ENCODE measurements at regions not wholly inside any gene's neighbourhood (a gene's known extent, or its start where the extent isn't known, plus 50 kb on each side); places are given as distances from the start of the nearest gene placed in this dataset.

GRCh38 chr12:70045036-70045435, 198.2 kb upstream of the CNOT2 start:
- H3K36me3 ChIP-seq (ENCODE audit: control insufficient read depth in 1 of 2, insufficient read depth in 2 of 2, low read depth in 1 of 2, low read length in 2 of 2), result no peaks in the 10 kb centered on the region
- WGBS, result 26% methylated on average over 3 of the region's 3 CpGs

DNA sequence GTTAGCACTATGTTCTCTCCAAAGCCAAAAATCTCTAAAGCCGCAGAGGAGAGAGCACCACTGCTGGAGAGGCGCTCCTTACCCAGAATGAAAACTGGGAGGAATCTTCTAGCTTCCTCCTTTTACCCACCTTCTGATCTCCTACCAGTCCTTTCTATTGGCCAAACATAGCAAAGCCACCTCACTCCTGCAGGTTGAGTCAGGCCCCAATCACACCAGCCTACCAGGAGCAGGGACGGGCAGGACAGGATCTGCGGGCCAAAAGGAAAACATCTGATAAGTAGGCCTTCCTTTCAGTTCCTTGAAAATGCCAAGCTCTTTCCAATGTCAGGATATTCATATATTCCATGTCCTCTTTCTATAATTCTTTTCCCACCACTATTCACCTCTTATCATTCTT, 197.7 kb upstream of the CNOT2 start:
- no peak overlapping the region for H2BK120ac ChIP-seq (ENCODE audit: low read depth, low read length)
- no peak overlapping the region for H3K4me2 ChIP-seq (ENCODE audit: low read length, poor library complexity, severe bottlenecking)
- 84% methylated on average over 4 of the region's 4 CpGs for WGBS
- no peak overlapping the region for H2BK15ac ChIP-seq (ENCODE audit: low read depth, poor library complexity, severe bottlenecking)
- no peak overlapping the region for H3K9ac ChIP-seq (ENCODE audit: low read length)
- no peak overlapping the region for H3K4ac ChIP-seq (ENCODE audit: low read depth in 1 of 2, low read length in 2 of 2)
- H3K23ac ChIP-seq (ENCODE audit: low read length in 2 of 2), result no peak overlapping the region
- peak overlapping the region in 1 of 2 experiments; percentile 28 for H3K14ac ChIP-seq (ENCODE audit: low read length in 2 of 2)
- H3K36me3 ChIP-seq (ENCODE audit: control insufficient read depth in 1 of 2, insufficient read depth in 2 of 2, low read depth in 1 of 2, low read length in 2 of 2), result no peaks in the 10 kb centered on the region
- H3K27me3 ChIP-seq (ENCODE audit: control insufficient read depth in 1 of 2, insufficient read depth in 1 of 2, low read length in 2 of 2), result no peaks in the 10 kb centered on the region
- no peak overlapping the region for H4K8ac ChIP-seq (ENCODE audit: low read length)
- H4K91ac ChIP-seq (ENCODE audit: low read length), result no peak overlapping the region
- no peak for DNase-seq
- H2AFZ ChIP-seq (ENCODE audit: low read depth, low read length), result no peak overlapping the region
- no peaks in the 10 kb centered on the region for H3K79me1 ChIP-seq (replicated peaks; ENCODE audit: low read length, poor library complexity, severe bottlenecking)
- no peak overlapping the region for H2BK5ac ChIP-seq (ENCODE audit: low read depth, low read length, poor library complexity, severe bottlenecking)
- peaks cover 4% of the 10 kb centered on the region for H3K4me1 ChIP-seq (ENCODE audit: control insufficient read depth, insufficient read depth, low read depth, low read length)
- no peak overlapping the region for H2AK5ac ChIP-seq (ENCODE audit: low read length, severe bottlenecking)
- no peak overlapping the region for H3K4me3 ChIP-seq (ENCODE audit: insufficient read depth in 1 of 2, low read depth in 1 of 2, low read length in 2 of 2)
- H3K18ac ChIP-seq (ENCODE audit: low read depth in 1 of 2, low read length in 2 of 2), result no peak overlapping the region
- no peaks in the 10 kb centered on the region for H3K9me3 ChIP-seq (ENCODE audit: control insufficient read depth, low read length)
- no peak overlapping the region for H2BK12ac ChIP-seq (ENCODE audit: low read length in 2 of 2)
- no peak overlapping the region for H3K27ac ChIP-seq (ENCODE audit: low read length, poor library complexity, severe bottlenecking)

More at GRCh38 chr12:70045036-70045435, 198.2 kb upstream of the CNOT2 start:
- Histone ChIP-seq H3K79me1 (replicated peaks; ENCODE audit: low read length, poor library complexity, severe bottlenecking) (no peaks in the 10 kb centered on the region), H3K4me1 (ENCODE audit: control insufficient read depth, insufficient read depth, low read depth, low read length) (peaks cover 4% of the 10 kb centered on the region), H3K23ac (ENCODE audit: low read length in 2 of 2) (no peak overlapping the region), H4K91ac (ENCODE audit: low read length) (no peak overlapping the region), H4K8ac (ENCODE audit: low read length) (no peak overlapping the region), H2BK12ac (ENCODE audit: low read length in 2 of 2) (no peak overlapping the region), H2AK5ac (ENCODE audit: low read length, severe bottlenecking) (no peak overlapping the region), H2BK5ac (ENCODE audit: low read depth, low read length, poor library complexity, severe bottlenecking) (no peak overlapping the region), H3K4me2 (ENCODE audit: low read length, poor library complexity, severe bottlenecking) (no peak overlapping the region), H3K9ac (ENCODE audit: low read length) (no peak overlapping the region), H3K9me3 (ENCODE audit: control insufficient read depth, low read length) (no peaks in the 10 kb centered on the region), H2AFZ (ENCODE audit: low read depth, low read length) (no peak overlapping the region), H2BK15ac (ENCODE audit: low read depth, poor library complexity, severe bottlenecking) (no peak overlapping the region), H2BK120ac (ENCODE audit: low read depth, low read length) (no peak overlapping the region), H3K4me3 (ENCODE audit: insufficient read depth in 1 of 2, low read depth in 1 of 2, low read length in 2 of 2) (no peak overlapping the region), H3K18ac (ENCODE audit: low read depth in 1 of 2, low read length in 2 of 2) (no peak overlapping the region), H3K14ac (ENCODE audit: low read length in 2 of 2) (no peak overlapping the region), H3K27ac (ENCODE audit: low read length, poor library complexity, severe bottlenecking) (no peak overlapping the region), H3K27me3 (ENCODE audit: control insufficient read depth in 1 of 2, insufficient read depth in 1 of 2, low read length in 2 of 2) (no peaks in the 10 kb centered on the region), H3K4ac (ENCODE audit: low read depth in 1 of 2, low read length in 2 of 2) (no peak overlapping the region)
- DNase-seq, result no peak

DNA sequence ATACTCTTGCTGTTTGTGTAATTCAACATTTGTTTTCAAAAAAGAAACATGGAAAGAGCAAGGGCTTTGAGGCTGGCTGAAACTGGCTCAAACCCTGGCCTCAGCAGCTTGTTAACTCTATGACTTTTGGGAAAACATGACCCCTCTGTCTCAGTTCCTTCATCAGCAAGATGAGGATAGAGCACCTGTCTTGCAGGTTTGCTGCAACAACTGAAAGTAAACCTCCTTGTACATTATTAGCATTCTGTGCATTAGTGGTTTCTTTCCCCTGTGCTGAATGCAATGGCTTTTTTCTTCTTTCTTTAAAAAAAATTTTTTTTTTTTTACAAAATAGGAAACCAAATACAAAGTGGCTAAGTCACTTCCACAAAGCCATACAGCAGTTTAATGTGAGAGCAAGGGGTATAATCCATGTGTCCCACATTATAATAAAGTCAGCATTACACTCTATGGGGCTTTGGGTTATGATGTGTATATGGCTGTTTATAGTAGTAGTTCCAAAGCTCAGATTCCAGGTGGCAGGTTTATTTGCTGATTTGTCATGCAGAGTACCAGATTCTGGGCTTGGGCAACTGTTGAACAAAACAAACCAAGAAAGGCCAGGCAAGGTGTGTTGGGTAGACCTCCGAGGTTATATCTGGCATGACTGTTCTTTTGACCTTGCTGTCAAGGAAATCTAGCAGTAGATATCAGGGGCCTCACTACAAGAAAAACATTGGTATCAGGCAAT, 194.5 kb upstream of the CNOT2 start:
- Histone ChIP-seq H3K23ac (ENCODE audit: low read length in 2 of 2) (no peak overlapping the region), H4K8ac (ENCODE audit: low read length) (no peak overlapping the region), H3K4me1 (ENCODE audit: control insufficient read depth, insufficient read depth, low read depth, low read length) (peaks cover under 1% of the 10 kb centered on the region), H3K9ac (ENCODE audit: low read length) (no peak overlapping the region), H2BK15ac (ENCODE audit: low read depth, poor library complexity, severe bottlenecking) (no peak overlapping the region), H3K27ac (ENCODE audit: low read length, poor library complexity, severe bottlenecking) (no peak overlapping the region), H3K4me2 (ENCODE audit: low read length, poor library complexity, severe bottlenecking) (no peak overlapping the region), H2AK5ac (ENCODE audit: low read length, severe bottlenecking) (no peak overlapping the region), H3K27me3 (ENCODE audit: control insufficient read depth in 1 of 2, insufficient read depth in 1 of 2, low read length in 2 of 2) (no peaks in the 10 kb centered on the region), H3K18ac (ENCODE audit: low read depth in 1 of 2, low read length in 2 of 2) (no peak overlapping the region), H2BK5ac (ENCODE audit: low read depth, low read length, poor library complexity, severe bottlenecking) (no peak overlapping the region), H3K36me3 (ENCODE audit: control insufficient read depth in 1 of 2, insufficient read depth in 2 of 2, low read depth in 1 of 2, low read length in 2 of 2) (no peaks in the 10 kb centered on the region), H3K79me1 (replicated peaks; ENCODE audit: low read length, poor library complexity, severe bottlenecking) (no peaks in the 10 kb centered on the region), H2BK120ac (ENCODE audit: low read depth, low read length) (no peak overlapping the region), H3K4ac (ENCODE audit: low read depth in 1 of 2, low read length in 2 of 2) (no peak overlapping the region), H4K91ac (ENCODE audit: low read length) (no peak overlapping the region), H3K14ac (ENCODE audit: low read length in 2 of 2) (no peak overlapping the region), H3K4me3 (ENCODE audit: insufficient read depth in 1 of 2, low read depth in 1 of 2, low read length in 2 of 2) (no peak overlapping the region), H2AFZ (ENCODE audit: low read depth, low read length) (no peak overlapping the region), H3K9me3 (ENCODE audit: control insufficient read depth, low read length) (no peaks in the 10 kb centered on the region), H2BK12ac (ENCODE audit: low read length in 2 of 2) (no peak overlapping the region)
- WGBS, result 85% methylated on average over 1 of the region's 1 CpG
- DNase-seq, result no peak

- H2BK12ac ChIP-seq (ENCODE audit: low read length in 2 of 2), result no peak overlapping the region
- peak overlapping the region; percentile 34 for H4K91ac ChIP-seq (ENCODE audit: low read length)
- no peaks in the 10 kb centered on the region for H3K27me3 ChIP-seq (ENCODE audit: control insufficient read depth in 1 of 2, insufficient read depth in 1 of 2, low read length in 2 of 2)
- H3K23ac ChIP-seq (ENCODE audit: low read length in 2 of 2), result no peak overlapping the region
- H4K8ac ChIP-seq (ENCODE audit: low read length), result no peak overlapping the region
- H3K4me3 ChIP-seq (ENCODE audit: insufficient read depth in 1 of 2, low read depth in 1 of 2, low read length in 2 of 2), result no peak overlapping the region
- no peak for DNase-seq
- no peak overlapping the region for H3K27ac ChIP-seq (ENCODE audit: low read length, poor library complexity, severe bottlenecking)
- H2BK5ac ChIP-seq (ENCODE audit: low read depth, low read length, poor library complexity, severe bottlenecking), result no peak overlapping the region
- no peaks in the 10 kb centered on the region for H3K4me1 ChIP-seq (ENCODE audit: control insufficient read depth, insufficient read depth, low read depth, low read length)
- H3K4me2 ChIP-seq (ENCODE audit: low read length, poor library complexity, severe bottlenecking), result no peak overlapping the region
- H3K18ac ChIP-seq (ENCODE audit: low read depth in 1 of 2, low read length in 2 of 2), result no peak overlapping the region
- no peak overlapping the region for H3K9ac ChIP-seq (ENCODE audit: low read length)
- H3K79me1 ChIP-seq (replicated peaks; ENCODE audit: low read length, poor library complexity, severe bottlenecking), result no peaks in the 10 kb centered on the region
- 75% methylated on average over 3 of the region's 5 CpGs for WGBS
- H3K14ac ChIP-seq (ENCODE audit: low read length in 2 of 2), result no peak overlapping the region
- no peak overlapping the region for H2AFZ ChIP-seq (ENCODE audit: low read depth, low read length)
- H3K36me3 ChIP-seq (ENCODE audit: control insufficient read depth in 1 of 2, insufficient read depth in 2 of 2, low read depth in 1 of 2, low read length in 2 of 2), result no peaks in the 10 kb centered on the region
- no peak overlapping the region for H2BK120ac ChIP-seq (ENCODE audit: low read depth, low read length)
- no peak overlapping the region for H2BK15ac ChIP-seq (ENCODE audit: low read depth, poor library complexity, severe bottlenecking)
- H3K9me3 ChIP-seq (ENCODE audit: control insufficient read depth, low read length), result no peaks in the 10 kb centered on the region
- no peak overlapping the region for H3K4ac ChIP-seq (ENCODE audit: low read depth in 1 of 2, low read length in 2 of 2)
- no peak overlapping the region for H2AK5ac ChIP-seq (ENCODE audit: low read length, severe bottlenecking)
These were observed 193.5 kb upstream of the CNOT2 start for GRCh38 chr12:70049596-70050360.

Measured in mesenchymal stem cell (in vitro differentiated cells and primary cell).